Natural killer cell (primary cell): ENCODE measurements at regions not wholly inside any gene's neighbourhood (a gene's known extent, or its start where the extent isn't known, plus 50 kb on each side); places are given as distances from the start of the nearest gene placed in this dataset.
"Not testable (repeated sequence)": the region's sequence is repeated elsewhere in the genome, so short reads cannot be mapped to it uniquely, and the experiment has no call there.

ENCODE experiments used
- ATAC-seq, 3 donors: fragments of 150-1000 bp in 2 of 3; fragments of 200-7000 bp in 1 of 3; cut with Tn5 transposase; 1 replicate in 1 of 3; 2 replicates in 2 of 3; pipeline ENCODE4 v1.10.0; 2021; ENCODE audit warnings: mild to moderate bottlenecking in 2 of 3, moderate library complexity in 2 of 3
- DNase-seq, 2 donors: peaks; one replicate each; pipeline versions ENCODE4 v3.0.0 to v3.0.0-alpha.2; 2013 to 2021; ENCODE audit warnings: mixed read lengths in 1 of 2
- H3K27ac ChIP-seq: one replicate; pipeline ENCODE4 v1.5.1; 2013; ENCODE audit warnings: mild to moderate bottlenecking, low read length
- H3K27me3 ChIP-seq: one replicate; pipeline ENCODE4 v1.6.1; 2013; ENCODE audit warnings: low read length; ENCODE audit not compliant: control insufficient read depth, insufficient read depth
- H3K36me3 ChIP-seq: one replicate; pipeline ENCODE4 v1.6.1; 2013; ENCODE audit warnings: low read length; ENCODE audit not compliant: control insufficient read depth, insufficient read depth
- H3K4me1 ChIP-seq: one replicate; pipeline ENCODE4 v1.6.1; 2013; ENCODE audit warnings: low read length; ENCODE audit not compliant: control insufficient read depth, insufficient read depth
- H3K4me3 ChIP-seq: one replicate; pipeline ENCODE4 v1.5.1; 2013; ENCODE audit warnings: low read length
- H3K9me3 ChIP-seq: one replicate; pipeline ENCODE4 v1.6.1; 2013; ENCODE audit warnings: low read length; ENCODE audit not compliant: control insufficient read depth, insufficient read depth
- H3K27ac Mint-ChIP-seq, 2 donors: one replicate each; pipeline ENCODE4 v1.8.0; 2022; ENCODE audit warnings: mild to moderate bottlenecking in 2 of 2, mixed read lengths in 2 of 2, moderate library complexity in 1 of 2
- H3K27me3 Mint-ChIP-seq, 2 donors: one replicate each; pipeline ENCODE4 v1.8.0; 2022; ENCODE audit warnings: low read depth in 2 of 2, mixed read lengths in 2 of 2
- H3K36me3 Mint-ChIP-seq: one replicate; pipeline ENCODE4 v1.8.0; 2022; ENCODE audit warnings: mixed read lengths
- H3K4me1 Mint-ChIP-seq, 2 donors: one replicate each; pipeline ENCODE4 v1.8.0; 2022; ENCODE audit warnings: mixed read lengths in 2 of 2
- H3K4me3 Mint-ChIP-seq: one replicate; pipeline ENCODE4 v1.8.0; 2022; ENCODE audit warnings: mild to moderate bottlenecking, moderate library complexity, mixed read lengths
- H3K9me3 Mint-ChIP-seq, 2 donors: one replicate each; pipeline ENCODE4 v1.8.0; 2022; ENCODE audit warnings: mixed read lengths in 2 of 2
- WGBS: methylation state at CpG from one replicate; pipeline ENCODE4 v1.1.7; 2013; ENCODE audit warnings: missing lambda C conversion rate; ENCODE audit not compliant: insufficient coverage; 5-methylcytosine and 5-hydroxymethylcytosine counted together
- intact Hi-C: fragments of 100-400 bp; cut with micrococcal nuclease; formaldehyde crosslinking; loops from one replicate; pipeline ENCODE4 v1.14.2; 2022
- TF ChIP-seq, protein P1 (sequence below): fragments of 200-600 bp; IDR thresholded peaks from one replicate; pipeline ENCODE4 v1.8.0; 2022; ENCODE audit warnings: antibody characterized with exemption

DNA sequence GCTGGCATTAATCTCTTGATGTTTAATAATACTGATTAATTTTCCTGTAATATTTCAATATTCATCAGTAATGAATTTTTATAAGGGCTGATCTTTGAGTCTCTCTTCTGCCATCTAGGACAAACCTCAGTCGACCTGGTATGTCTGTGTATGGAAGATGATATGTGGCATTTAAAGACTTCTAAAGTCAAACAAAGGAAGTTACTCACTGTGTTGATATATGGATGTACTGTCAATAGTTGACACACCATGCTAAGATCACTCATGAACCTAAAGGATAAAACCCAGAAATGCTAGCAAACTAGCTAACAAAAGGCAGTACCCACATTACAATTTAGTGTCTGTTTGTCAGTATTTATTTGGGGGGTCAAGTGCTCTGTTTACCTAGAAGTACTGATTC lies 380.7 kb upstream of the GOT2 start:
- ATAC-seq (no peak), DNase-seq (no peak)
- TF ChIP-seq, protein P1, sequence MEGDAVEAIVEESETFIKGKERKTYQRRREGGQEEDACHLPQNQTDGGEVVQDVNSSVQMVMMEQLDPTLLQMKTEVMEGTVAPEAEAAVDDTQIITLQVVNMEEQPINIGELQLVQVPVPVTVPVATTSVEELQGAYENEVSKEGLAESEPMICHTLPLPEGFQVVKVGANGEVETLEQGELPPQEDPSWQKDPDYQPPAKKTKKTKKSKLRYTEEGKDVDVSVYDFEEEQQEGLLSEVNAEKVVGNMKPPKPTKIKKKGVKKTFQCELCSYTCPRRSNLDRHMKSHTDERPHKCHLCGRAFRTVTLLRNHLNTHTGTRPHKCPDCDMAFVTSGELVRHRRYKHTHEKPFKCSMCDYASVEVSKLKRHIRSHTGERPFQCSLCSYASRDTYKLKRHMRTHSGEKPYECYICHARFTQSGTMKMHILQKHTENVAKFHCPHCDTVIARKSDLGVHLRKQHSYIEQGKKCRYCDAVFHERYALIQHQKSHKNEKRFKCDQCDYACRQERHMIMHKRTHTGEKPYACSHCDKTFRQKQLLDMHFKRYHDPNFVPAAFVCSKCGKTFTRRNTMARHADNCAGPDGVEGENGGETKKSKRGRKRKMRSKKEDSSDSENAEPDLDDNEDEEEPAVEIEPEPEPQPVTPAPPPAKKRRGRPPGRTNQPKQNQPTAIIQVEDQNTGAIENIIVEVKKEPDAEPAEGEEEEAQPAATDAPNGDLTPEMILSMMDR: no peak
- intact Hi-C loops: no loop called here
- H3K9me3 ChIP-seq: no peaks in the 10 kb centered on the region
- H3K36me3 ChIP-seq: no peaks in the 10 kb centered on the region
- 83% methylated on average over 1 of the region's 1 CpG for WGBS
- Mint-ChIP-seq H3K27me3 (no peaks in the 10 kb centered on the region), H3K4me3 (no peak overlapping the region), H3K27ac (no peak overlapping the region), H3K9me3 (peaks cover 3 to 7% of the 10 kb centered on the region in 2 donors), H3K4me1 (no peaks in the 10 kb centered on the region), H3K36me3 (no peaks in the 10 kb centered on the region)
- no peaks in the 10 kb centered on the region for H3K27me3 ChIP-seq
- no peaks in the 10 kb centered on the region for H3K4me1 ChIP-seq
- no peak overlapping the region for H3K27ac ChIP-seq
- no peak overlapping the region for H3K4me3 ChIP-seq

DNA sequence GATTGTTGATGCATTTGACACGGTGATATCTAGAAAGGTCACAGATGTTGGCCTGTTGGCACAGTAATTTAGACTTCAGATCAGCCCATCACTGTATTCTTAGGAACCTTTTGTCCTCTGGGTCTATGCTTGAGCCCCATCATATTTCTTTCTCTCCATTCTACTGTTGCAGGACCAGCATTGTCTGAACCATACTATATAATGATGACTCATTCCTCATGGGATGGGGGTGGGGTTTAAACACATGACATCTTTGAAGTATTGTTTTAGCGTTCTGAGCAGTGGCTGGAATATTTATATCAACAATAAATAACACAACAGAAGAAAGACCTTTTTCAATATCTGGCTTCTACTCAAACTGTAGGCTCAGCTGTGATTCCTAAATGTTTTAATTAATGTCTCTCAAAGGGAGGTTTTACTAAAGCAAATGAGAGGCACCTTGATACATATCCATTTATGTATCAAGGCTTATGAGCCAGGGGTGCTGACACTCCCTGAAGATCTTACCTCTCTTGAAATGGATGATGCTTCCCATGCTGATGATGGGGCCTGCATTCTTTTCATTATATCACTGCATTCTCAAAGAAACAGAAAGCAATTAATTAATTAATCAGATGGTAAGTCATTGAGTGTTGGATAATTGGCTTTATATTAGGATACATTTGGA lies 379.0 kb upstream of the GOT2 start:
- Histone ChIP-seq H3K27ac (no peak overlapping the region), H3K9me3 (no peaks in the 10 kb centered on the region), H3K36me3 (no peaks in the 10 kb centered on the region), H3K27me3 (no peaks in the 10 kb centered on the region), H3K4me3 (no peak overlapping the region), H3K4me1 (no peaks in the 10 kb centered on the region)
- DNase-seq (no peak), ATAC-seq (no peak)
- H3K4me3 Mint-ChIP-seq: no peak overlapping the region
- peaks cover 3 to 6% of the 10 kb centered on the region in 2 donors for H3K9me3 Mint-ChIP-seq
- intact Hi-C loops: no loop called here
- H3K27ac Mint-ChIP-seq: no peak overlapping the region
- H3K4me1 Mint-ChIP-seq: no peaks in the 10 kb centered on the region
- no peaks in the 10 kb centered on the region for H3K36me3 Mint-ChIP-seq
- whole genome bisulfite sequencing: 88% methylated on average over 1 of the region's 2 CpGs
- H3K27me3 Mint-ChIP-seq: no peaks in the 10 kb centered on the region
- TF ChIP-seq, protein P1: no peak

DNA sequence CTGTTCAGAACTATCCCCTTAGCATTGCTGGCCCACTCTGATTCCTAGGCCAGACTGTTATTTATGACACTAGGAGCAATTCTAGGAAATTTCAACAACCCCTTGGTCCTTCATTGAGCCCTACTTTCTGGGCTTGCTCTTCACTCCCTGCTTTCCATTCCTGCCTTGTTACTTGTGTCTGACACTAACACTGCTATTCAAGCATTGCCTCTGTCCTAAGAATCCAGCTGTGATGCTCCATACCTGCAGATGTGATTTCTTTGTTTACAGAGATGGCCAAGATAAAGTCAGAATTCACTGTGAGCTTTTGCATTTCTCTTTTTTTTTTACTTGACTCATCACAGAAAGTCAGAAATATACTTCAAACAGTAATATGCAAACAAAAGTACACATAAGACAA lies 377.2 kb upstream of the GOT2 start:
- Mint-ChIP-seq H3K27me3 (no peaks in the 10 kb centered on the region), H3K4me3 (no peak overlapping the region), H3K4me1 (no peaks in the 10 kb centered on the region), H3K27ac (no peak overlapping the region), H3K36me3 (no peaks in the 10 kb centered on the region), H3K9me3 (peaks cover 3 to 4% of the 10 kb centered on the region in 2 donors)
- H3K9me3 ChIP-seq: no peaks in the 10 kb centered on the region
- TF ChIP-seq, protein P1: no peak
- DNase-seq (no peak), ATAC-seq (no peak)
- H3K36me3 ChIP-seq: no peaks in the 10 kb centered on the region
- intact Hi-C loops: no loop called here
- H3K27ac ChIP-seq: no peak overlapping the region
- H3K27me3 ChIP-seq: no peaks in the 10 kb centered on the region
- H3K4me1 ChIP-seq: no peaks in the 10 kb centered on the region
- H3K4me3 ChIP-seq: no peak overlapping the region

DNA sequence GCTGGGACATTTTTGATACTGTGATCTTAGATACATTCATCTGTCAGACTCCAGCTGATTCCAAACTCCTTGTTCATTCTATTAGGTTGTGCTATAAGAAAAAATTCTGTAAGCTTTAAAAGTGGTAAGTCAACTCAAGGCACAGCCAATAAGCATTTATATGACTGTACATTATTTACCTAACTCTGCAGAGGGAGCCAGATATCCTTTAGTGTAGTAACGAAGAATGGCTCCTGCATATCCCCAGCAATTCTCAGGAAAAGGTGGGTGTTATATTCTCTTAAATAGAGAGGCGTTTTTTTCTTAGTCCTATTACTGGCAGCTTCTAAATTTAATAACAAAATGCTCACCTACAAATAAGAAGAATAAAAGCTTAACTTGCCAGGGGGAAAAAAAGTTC lies 374.3 kb upstream of the GOT2 start:
- Mint-ChIP-seq H3K27ac (no peak overlapping the region), H3K36me3 (no peaks in the 10 kb centered on the region), H3K4me3 (no peak overlapping the region), H3K4me1 (no peaks in the 10 kb centered on the region), H3K27me3 (no peaks in the 10 kb centered on the region), H3K9me3 (peaks cover 3 to 6% of the 10 kb centered on the region in 2 donors)
- Histone ChIP-seq H3K27me3 (no peaks in the 10 kb centered on the region), H3K36me3 (no peaks in the 10 kb centered on the region), H3K27ac (no peak overlapping the region), H3K4me1 (no peaks in the 10 kb centered on the region), H3K9me3 (no peaks in the 10 kb centered on the region), H3K4me3 (no peak overlapping the region)
- DNase-seq (no peak), ATAC-seq (no peak)
- intact Hi-C loops: no loop called here
- TF ChIP-seq, protein P1: no peak
- WGBS: no CpG with 5 or more reads among the region's 2 CpGs

GRCh38 chr16:59096682-59097081 lies 362.6 kb upstream of the GOT2 start:
- ATAC-seq, H3K4me3 Mint-ChIP-seq, H3K9me3 ChIP-seq, H3K27ac Mint-ChIP-seq, intact Hi-C loops, H3K4me1 Mint-ChIP-seq, H3K36me3 Mint-ChIP-seq, H3K4me1 ChIP-seq, H3K36me3 ChIP-seq, DNase-seq, H3K27me3 Mint-ChIP-seq, H3K27me3 ChIP-seq, H3K9me3 Mint-ChIP-seq, H3K27ac ChIP-seq, H3K4me3 ChIP-seq: not testable (repeated sequence)
- WGBS: 94% methylated on average over 9 of the region's 9 CpGs
